NT2/D1 (cell line): ENCODE measurements at regions not wholly inside any gene's neighbourhood (a gene's known extent, or its start where the extent isn't known, plus 50 kb on each side); places are given as distances from the start of the nearest gene placed in this dataset.
"Not testable (repeated sequence)": the region's sequence is repeated elsewhere in the genome, so short reads cannot be mapped to it uniquely, and the experiment has no call there.

Experiments
- DNase-seq: peaks from one replicate; pipeline ENCODE4 v3.0.0-alpha.2; 2011; ENCODE audit warnings: low read depth, low spot score
- H3K27me3 ChIP-seq: 2 replicates; pipeline ENCODE4 v1.6.0; 2011; ENCODE audit warnings: mild to moderate bottlenecking; ENCODE audit not compliant: insufficient read length, insufficient read depth
- H3K36me3 ChIP-seq: 2 replicates; pipeline ENCODE4 v1.6.1; 2011; ENCODE audit warnings: mild to moderate bottlenecking, low read length, mixed read lengths; ENCODE audit not compliant: insufficient read depth, insufficient read length
- H3K4me1 ChIP-seq: 2 replicates; pipeline ENCODE4 v1.5.1; 2011; ENCODE audit not compliant: insufficient read depth, insufficient read length
- H3K4me3 ChIP-seq: 2 replicates; pipeline ENCODE4 v1.5.1; 2011; ENCODE audit warnings: low read depth; ENCODE audit not compliant: insufficient read length
- H3K9ac ChIP-seq: 2 replicates; pipeline ENCODE4 v1.6.0; 2011; ENCODE audit warnings: low read depth; ENCODE audit not compliant: insufficient read length
- H3K9me3 ChIP-seq: 2 replicates; pipeline ENCODE4 v1.5.1; 2011; ENCODE audit warnings: mild to moderate bottlenecking, low read length; ENCODE audit not compliant: insufficient read depth
- SUZ12 ChIP-seq: IDR thresholded peaks from 2 replicates; pipeline ENCODE4 v1.6.1; 2011; ENCODE audit not compliant: insufficient read length, insufficient read depth; ENCODE audit errors: extremely low read depth
- YY1 ChIP-seq: IDR thresholded peaks from 2 replicates; pipeline ENCODE4 v1.6.1; 2011; ENCODE audit not compliant: insufficient read length, insufficient read depth
- ZNF274 ChIP-seq: IDR thresholded peaks from 2 replicates; pipeline ENCODE4 v1.6.1; 2011; ENCODE audit warnings: mild to moderate bottlenecking, low read depth, low read length

DNA sequence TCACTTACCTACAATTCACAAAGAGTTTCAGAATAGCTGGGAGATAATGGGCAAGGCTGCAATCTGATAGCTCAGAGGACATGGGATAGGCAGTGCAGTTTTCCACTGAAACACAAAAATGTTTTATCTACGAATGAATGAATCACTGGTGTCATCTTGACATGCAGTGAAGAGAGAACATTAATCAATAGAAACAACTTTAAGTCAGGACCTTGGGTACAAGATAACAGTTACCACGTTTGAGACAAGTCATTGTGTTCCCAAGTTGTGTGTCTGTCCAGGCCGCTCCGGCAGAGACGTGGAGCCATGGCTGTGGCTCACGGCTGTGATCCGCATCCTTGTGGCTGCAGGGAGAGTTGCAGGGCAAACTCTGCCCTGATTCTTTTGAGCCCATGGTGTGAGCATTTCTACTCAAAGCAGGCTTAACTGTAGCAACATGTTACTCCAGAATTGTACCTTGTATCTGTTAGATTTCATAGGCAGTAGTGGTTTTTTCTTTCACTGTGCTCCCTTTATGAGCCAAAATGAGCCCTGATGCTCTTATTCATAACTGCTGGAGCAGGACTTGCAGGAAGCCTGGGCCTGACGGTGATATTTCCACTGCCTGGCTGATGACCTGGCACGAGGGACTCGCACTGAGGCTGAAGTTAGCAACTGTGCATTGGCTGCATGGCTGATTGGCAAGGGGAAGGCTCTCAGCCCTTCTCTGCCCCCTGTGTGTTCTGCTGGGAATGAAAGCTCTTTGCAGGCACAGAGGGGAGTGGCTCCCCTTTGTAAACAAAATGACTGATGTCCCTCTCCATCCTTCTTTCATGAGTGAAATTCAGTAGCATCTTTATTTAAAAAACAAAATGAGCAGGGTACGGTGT, 465.2 kb downstream of the AJAP1 start:
- Histone ChIP-seq H3K27me3 (no peaks in the 10 kb centered on the region), H3K4me3 (no peak overlapping the region), H3K4me1 (peaks cover 4% of the 10 kb centered on the region), H3K36me3 (no peaks in the 10 kb centered on the region), H3K9ac (no peak overlapping the region), H3K9me3 (peaks cover 8% of the 10 kb centered on the region; the same call in 1 of the 2 replicates)
- no peak for TF ChIP-seq YY1
- TF ChIP-seq SUZ12, result no peak
- no peak for TF ChIP-seq ZNF274
- no peak for DNase-seq

DNA sequence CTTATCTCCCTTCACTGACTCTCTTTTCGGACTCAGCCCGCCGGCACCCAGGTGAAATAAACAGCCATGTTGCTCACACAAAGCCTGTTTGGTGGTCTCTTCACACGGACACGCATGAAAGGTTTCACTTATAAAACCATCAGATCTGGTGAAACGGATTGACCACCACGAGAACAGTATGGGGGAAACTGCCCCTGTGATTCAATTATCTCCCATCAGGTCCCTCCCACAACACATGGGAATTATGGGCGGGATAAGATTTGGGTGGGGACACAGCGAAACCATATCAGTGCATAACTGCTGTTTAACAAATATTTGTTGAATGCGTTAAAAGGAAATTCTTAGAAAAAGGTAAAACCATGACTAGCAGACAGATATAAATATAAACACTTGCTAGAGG, 464.4 kb downstream of the AJAP1 start:
- DNase-seq, H3K9ac ChIP-seq, H3K9me3 ChIP-seq, H3K4me3 ChIP-seq, H3K4me1 ChIP-seq, H3K27me3 ChIP-seq, H3K36me3 ChIP-seq: not testable (repeated sequence)

DNA sequence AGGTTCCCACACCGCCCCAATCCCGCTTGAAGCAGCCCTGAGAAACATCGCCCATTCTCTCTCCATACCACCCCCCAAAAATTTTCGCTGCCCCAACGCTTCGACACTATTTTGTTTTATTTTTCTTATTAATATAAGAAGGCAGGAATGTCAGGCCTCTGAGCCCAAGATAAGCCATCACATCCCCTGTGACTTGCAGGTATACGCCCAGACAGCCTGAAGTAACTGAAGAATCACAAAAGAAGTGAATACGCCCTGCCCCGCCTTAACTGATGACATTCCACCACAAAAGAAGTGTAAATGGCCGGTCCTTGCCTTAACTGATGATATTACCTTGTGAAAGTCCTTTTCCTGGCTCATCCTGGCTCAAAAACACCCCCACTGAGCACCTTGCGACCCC, 463.9 kb downstream of the AJAP1 start:
- not testable (repeated sequence) for H3K9ac ChIP-seq, H3K4me1 ChIP-seq, H3K4me3 ChIP-seq, H3K27me3 ChIP-seq, DNase-seq, H3K36me3 ChIP-seq, H3K9me3 ChIP-seq

DNA sequence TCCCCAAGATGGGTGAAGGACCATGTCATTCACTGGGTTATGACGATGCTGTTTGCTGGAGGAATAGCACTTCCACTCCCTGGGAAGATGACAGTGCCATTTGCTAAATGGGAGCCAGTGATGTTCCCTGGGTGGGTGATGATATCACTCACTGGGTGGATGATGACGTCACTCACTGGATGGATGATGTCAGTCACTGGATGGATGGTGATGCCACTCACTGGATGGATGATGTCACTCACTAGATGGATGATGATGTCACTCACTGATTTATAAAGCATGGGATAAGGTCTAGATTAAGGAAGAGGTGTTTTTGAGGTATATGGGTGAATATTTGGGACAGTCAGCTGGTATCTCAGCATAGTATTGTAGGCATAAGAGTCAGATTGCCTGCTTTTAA, 457.2 kb downstream of the AJAP1 start:
- Histone ChIP-seq H3K9ac (no peak overlapping the region), H3K27me3 (no peaks in the 10 kb centered on the region), H3K9me3 (no peaks in the 10 kb centered on the region), H3K36me3 (no peaks in the 10 kb centered on the region), H3K4me1 (peaks cover 3% of the 10 kb centered on the region), H3K4me3 (no peak overlapping the region)
- DNase-seq, result no peak
- TF ChIP-seq ZNF274, result no peak
- no peak for TF ChIP-seq SUZ12
- no peak for TF ChIP-seq YY1

DNA sequence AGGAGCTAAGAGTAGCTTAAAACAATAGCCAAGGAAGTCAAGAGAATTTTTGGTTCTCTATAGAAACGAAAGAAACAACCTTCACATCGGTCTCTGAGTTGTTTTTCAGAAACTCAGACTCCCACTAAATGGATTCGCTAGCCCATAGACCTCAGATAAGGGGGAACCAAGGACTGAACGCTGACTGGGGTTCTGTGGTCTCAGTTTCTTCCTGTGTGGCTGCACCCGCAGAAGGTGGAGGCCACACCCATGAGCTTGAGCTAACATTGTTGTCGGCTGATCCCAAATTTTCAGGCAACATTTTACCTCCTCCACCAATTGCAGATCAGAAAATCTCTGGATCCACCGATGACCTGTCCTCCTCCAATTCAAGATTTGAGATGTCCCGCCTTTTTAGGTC, 456.1 kb downstream of the AJAP1 start:
- DNase-seq, result no peak
- Histone ChIP-seq H3K9me3 (no peaks in the 10 kb centered on the region), H3K36me3 (no peaks in the 10 kb centered on the region), H3K4me3 (no peak overlapping the region), H3K27me3 (no peaks in the 10 kb centered on the region), H3K9ac (no peak overlapping the region), H3K4me1 (peaks cover 3% of the 10 kb centered on the region)
- TF ChIP-seq YY1 (no peak), SUZ12 (no peak), ZNF274 (no peak)

DNA sequence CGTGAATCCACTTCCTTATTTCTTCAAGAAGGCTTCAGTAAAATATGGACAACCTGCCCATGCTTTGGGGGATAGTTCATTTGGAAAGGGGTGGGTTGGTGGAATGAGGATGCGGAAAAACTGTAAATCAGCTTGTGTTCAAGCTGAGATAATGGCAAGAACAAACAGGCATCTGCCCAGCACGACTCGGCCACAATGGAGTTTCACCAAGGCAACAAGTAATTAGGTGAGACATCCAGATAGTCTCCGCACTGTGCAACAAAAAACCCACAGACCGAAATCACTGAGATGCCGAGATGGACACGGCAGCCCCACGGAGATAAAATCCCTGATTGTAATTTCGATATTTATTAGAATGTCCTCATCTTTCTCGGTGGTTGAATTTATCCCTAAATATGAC, 455.2 kb downstream of the AJAP1 start:
- TF ChIP-seq YY1 (no peak), ZNF274 (no peak), SUZ12 (no peak)
- H3K36me3 ChIP-seq, result no peaks in the 10 kb centered on the region
- H3K27me3 ChIP-seq, result no peaks in the 10 kb centered on the region
- no peak overlapping the region for H3K4me3 ChIP-seq
- no peak overlapping the region for H3K9ac ChIP-seq
- H3K9me3 ChIP-seq, result no peaks in the 10 kb centered on the region
- peaks cover 3% of the 10 kb centered on the region for H3K4me1 ChIP-seq
- no peak for DNase-seq

DNA sequence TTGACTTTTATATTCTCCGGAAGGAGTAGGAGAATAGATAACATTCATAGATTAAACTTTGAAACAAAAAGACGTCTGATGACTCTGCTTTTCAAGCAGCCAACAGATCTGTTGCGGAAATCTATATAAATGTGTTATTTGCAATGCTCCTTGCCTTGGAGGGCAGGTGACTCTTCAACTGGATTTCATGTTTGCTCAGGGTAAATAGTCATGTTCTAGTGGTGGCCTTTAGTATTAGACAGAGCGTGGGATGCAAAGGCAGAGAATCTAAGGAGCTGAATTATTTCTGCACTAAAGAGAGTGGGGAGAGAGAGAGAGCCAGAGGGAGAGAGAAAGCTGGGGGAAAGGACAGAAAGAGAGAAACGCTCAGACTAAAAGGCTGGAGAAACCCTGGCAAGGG, 454.3 kb downstream of the AJAP1 start:
- Histone ChIP-seq H3K36me3 (no peaks in the 10 kb centered on the region), H3K9me3 (no peaks in the 10 kb centered on the region), H3K4me1 (peaks cover 3% of the 10 kb centered on the region), H3K27me3 (no peaks in the 10 kb centered on the region), H3K9ac (no peak overlapping the region), H3K4me3 (no peak overlapping the region)
- no peak for DNase-seq
- TF ChIP-seq YY1 (no peak), ZNF274 (no peak), SUZ12 (no peak)

DNA sequence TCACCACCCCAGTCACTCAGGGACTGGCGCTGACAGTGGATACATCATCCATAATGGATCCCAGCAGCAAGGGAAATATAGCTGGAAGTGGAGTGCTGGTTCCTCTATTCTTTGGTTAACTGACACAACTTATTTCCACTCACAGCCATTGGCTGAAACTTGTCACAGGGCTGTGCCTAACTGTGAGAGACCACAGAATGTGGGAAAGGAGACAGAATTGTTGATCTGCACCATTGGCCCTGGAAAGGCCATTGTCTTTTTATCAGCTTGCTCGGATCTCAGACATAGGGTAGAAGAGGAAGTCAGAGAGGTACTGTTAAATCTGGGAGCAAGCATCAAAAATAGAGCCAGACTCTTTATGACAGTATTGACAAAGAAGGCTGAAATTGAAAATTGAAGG, 451.3 kb downstream of the AJAP1 start:
- Histone ChIP-seq H3K4me3 (no peak overlapping the region), H3K9me3 (no peaks in the 10 kb centered on the region; the same call in 1 of the 2 replicates), H3K27me3 (no peaks in the 10 kb centered on the region), H3K4me1 (no peaks in the 10 kb centered on the region), H3K9ac (no peak overlapping the region), H3K36me3 (no peaks in the 10 kb centered on the region)
- no peak for TF ChIP-seq SUZ12
- no peak for TF ChIP-seq ZNF274
- TF ChIP-seq YY1, result no peak
- DNase-seq, result no peak
